ENCODE measurements at regions not wholly inside any gene's neighbourhood (a gene's known extent, or its start where the extent isn't known, plus 50 kb on each side); places are given as distances from the start of the nearest gene placed in this dataset.

DNA sequence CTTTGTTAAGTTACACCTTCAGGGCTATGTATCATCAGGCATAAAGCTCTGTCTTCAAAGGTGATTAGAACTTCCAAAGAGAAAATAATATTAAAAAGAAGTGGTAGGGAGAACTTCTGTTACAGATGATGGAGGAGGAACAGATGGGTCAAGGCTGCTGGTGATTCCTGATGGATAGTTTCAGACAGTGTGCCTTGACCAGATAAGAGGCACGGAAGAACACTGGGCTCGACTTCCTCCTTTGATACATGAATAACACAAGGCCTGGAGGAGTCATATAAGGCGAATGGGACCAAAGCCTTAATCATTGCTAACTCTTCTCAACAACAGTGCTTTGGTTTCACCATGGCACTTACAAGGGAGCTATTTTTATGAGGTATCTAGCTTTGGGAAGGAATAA is 128.1 kb upstream of the RXFP2 start:
- no peak for DNase-seq

DNA sequence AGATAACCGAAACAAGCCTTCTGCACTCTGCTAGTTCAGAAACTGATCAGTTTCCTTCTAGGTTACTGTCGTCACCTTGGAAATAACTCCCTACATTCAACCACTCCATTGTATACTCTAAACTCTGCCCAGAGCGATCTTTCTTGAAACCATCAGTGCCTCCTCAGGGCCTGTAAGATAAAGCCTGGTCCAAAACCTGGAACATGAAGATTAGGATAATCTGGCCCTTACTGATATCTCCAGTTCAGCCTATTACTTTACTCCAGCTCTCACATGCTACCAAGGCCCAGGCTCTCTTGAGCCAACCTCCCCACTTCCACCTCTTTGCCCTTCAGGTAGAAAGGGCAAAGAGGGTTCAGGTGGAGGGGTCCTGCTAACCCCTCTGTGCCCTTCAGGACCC is 125.3 kb upstream of the RXFP2 start:
- no peak for DNase-seq

DNA sequence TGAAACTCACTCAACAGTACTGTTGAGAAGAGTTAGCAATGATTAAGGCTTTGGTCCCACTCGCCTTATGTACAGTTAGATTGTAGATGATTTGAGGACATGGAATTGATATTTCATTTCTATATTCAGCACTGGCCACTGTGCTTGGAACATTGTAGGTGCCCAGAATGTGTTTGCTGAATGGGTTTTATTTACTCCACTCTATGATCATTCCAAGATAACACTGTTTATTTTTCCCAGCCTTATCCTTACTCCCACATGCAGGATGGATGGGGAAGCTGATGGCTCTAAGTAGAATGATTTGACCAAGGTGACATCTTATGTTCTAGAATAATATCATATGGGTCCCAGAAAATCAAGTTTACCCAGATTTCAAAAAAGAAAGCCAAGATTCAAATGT is 124.6 kb upstream of the RXFP2 start:
- no peak for DNase-seq

DNA sequence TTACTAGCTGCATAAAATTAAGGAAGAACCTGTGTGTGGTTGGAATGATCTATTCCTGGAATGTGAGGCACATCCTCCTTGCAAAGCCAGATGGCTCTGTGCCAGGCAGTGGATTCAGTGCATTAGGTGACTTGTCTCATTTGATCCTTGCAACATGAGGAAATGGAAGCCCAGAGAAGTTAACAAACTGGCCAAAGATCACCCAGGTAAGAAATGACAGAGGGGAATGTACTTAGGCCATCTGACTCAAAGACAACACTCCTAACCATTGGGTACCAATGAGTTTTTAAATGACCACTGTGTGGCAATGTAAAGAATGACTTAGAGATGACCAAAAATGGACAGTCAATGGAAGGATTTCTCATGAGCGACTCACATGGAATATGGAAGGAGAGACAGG is 114.2 kb upstream of the RXFP2 start:
- no peak for DNase-seq

DNA sequence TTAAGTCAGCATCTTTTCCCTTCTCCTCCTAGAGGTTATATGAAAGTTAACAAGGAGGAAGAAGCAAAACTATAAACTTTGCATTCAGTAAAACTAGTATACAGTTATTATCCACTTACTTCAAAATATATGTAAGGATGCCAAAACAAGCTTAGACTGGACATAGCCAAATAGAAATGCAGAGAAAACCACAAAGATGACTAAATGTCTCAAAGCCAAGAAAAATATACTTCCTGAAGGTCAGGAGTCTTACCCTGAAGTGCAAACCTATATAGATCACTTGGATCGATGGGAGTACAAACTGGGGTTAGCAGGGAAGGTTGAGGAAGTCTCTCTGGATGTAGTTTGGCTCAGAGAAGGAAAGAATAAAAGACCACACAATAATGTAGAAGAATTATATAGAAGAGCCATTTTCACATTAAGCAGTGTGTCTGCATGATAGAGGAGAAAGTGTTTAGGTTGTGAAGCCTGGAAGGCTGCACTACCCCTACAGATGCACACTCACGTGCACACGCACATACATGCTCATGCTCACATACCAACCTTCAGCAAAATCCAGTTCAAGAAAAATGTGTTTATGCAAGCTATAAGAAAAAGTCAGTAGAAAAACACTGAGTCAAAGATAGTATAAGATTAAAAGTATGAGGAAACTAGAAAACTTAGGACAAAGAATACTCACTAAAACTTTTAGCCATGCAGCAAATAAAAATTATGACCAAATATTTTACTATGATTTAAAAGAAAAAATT is 112.1 kb upstream of the RXFP2 start:
- DNase-seq = no peak

DNA sequence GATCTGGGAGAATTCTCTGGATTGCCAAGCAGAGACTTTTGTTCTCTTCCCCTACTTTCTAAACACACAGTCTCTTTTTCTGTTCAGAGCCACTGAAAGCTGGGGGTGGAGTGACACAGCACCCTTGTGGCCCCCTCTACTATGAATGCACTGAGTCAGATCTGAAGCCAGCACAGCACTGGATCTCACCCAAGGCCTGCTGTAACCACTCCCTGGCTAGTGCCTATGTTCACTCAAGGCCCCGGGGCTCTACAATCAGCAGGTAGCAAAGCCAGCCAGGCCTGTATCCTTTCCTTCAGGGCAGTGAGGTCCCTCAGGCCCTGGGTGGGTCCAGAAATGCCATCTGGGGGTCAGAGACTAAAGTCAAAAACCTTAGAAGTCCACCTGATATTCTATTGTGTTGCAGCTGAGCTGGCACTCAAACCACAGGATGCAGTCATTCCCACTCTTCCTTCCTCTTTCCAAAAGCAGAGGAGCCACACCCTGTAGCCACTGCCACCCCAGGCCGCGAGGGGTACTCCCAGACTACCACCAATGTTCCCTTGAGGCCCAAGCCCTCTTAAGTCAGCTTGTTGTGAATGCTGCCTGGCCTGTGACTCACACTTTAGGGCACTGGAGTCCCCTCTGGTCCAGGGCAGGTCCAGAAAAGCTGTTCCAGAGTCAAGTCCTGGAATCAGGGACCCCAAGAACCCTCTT is 110.1 kb upstream of the RXFP2 start:
- DNase-seq = no peak

DNA sequence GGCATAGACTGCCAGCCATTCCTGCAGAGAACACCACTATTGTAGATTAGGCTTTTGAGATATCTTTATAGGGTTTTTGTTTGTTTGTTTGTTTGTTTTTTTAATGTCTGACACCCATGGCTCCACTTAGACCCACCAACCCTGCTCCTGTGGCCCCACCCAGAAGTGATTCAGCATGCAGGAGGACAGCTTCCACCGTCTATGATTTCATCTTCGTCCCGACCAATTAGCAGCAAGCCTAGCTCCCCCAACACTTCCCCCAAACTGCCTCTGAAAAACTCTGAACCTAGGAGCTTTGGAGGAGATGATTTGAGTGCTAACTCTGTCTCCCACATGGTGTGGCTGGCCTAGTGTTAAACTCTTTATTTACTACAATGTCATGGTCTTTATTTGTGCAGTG is 108.3 kb upstream of the RXFP2 start:
- DNase-seq = no peak

DNA sequence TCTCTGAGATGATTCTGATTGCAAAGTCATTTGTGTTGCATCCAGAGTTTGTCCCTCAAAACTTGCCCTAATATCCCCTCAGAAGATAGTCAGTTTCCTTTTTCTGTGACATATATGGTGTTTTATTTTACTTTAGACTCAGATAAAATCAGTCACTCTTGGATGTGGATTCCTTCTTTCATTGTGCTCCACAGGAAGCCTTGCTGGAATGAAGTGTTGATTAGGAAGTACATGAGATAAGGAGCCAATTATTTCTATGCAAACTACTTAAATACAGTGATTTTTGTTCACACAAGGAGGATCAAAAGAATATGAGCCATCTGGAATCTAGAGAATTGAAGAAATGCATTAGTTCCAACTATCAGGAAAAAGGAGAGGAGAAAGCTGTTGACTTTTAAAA is 107.6 kb upstream of the RXFP2 start:
- no peak for DNase-seq

DNA sequence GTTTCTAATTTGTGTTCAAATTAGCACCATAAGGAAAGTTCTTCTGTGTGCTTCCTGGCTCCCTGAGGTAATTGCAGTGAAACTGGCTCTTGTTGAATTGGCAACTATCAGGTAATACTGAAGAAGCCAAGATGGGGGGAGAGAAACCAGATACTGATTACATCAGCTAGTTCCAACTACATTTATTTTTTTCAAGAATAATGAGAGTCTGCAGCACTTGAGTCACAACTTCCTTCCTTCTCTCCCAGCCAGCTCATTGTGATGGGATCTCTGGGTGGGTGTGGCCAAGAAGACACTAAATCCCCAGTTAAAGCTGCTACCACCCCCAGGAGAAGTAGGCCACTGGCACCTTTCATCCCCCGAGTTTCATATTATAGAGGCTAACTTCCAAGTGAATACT is 100.7 kb upstream of the RXFP2 start:
- no peak for DNase-seq

DNA sequence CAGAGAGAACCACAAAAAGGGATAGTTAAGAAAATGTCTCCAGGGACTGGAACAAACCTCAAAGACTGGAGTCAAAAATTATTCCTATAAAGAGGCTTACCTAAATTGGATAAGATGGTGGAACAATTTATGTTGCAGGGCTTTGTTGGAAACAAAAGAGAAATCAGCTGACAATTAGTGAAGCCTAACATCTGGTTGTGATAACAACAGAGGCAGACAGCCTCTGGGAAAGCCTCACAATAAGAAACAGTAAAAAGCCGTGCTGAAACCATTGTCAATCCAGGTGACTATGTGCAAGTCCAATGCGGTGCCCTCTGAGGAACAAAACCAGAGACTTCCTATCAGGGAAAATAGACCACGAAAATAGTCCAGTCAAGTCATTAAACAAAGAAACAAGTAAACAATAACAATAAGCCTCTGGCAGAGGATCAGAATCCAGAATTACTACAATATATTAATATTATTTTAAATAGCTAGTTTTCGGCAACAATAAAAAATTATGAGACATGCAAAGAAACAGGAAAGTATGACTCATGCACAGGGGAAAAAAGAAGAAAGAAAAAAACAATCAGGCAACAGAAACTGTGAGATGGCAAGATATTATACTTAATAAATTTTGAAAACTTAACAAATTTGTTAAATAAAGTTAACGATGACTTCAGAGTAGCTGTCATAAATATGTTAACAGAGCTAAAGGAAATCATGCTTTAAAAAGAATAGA is 99.7 kb upstream of the RXFP2 start:
- DNase-seq = no peak

DNA sequence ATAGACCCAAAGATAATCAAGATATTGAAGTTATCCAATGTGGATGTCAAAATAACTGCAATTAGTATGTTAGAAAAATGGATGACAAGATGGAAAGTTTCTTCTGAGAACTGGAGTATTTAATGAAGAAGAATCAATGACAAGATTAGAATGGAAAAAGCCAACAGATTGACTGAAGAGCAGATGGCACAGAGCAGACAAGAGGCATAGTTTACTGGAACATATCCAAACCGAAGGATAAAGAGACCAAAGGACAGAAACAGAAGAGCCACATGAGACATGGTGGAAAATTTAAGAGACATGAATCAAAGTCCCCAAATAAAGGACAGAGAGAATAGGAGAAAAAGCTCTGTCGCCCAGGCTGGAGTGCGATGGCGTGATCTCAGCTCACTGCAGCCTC is 89.6 kb upstream of the RXFP2 start:
- no peak for DNase-seq

DNA sequence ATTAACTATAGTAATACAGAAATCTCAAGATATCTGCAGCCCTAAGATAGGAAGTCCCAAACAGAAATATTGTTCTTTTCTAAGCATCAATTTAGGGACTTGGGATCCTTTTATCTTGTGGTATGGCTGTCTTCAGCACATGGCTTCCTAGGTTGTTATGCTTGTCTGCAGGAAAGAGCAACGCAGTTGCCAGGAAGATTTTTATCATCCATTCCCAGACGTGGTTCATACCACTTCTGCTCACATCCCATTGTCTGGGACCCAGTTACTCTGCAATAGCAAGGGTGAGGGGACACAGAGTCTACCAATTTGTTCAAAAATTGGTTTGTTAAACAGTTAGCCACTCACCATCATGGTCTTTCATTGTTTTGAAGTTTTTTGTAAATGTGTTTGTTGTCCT is 85.6 kb upstream of the RXFP2 start:
- no peak for DNase-seq

DNA sequence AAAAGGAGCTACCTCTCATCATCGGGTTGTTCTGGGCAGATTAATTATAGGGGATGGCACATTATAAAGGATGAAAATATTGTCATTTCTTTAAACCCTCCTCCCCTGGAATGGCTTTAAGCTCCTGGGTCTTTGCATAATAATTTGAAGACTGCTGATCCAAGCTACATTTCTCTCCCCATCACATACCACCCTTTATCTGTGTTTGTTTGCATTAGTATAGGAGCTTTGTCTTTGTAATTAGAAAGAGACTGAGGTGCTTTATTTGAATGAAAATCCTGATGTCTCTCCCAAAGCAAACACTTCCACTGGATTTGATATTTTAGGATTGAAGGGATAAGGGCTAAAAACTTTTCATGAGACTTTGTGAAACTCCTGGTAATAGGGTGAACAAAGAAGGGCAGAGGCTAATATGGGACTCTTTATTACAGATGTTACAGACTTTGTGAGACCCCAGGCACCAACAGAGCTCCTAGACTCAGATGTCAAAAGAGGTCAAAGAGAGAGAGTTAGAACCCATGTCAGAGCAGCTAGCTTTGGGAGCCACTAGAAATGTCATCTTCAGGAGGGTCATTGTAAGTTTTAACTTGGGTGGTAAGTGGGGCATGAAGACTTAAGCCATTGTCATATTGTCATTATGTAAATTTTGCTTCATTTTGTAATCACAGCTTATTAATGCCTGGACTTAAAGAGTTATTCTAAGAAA is 75.3 kb upstream of the RXFP2 start:
- DNase-seq = no peak

DNA sequence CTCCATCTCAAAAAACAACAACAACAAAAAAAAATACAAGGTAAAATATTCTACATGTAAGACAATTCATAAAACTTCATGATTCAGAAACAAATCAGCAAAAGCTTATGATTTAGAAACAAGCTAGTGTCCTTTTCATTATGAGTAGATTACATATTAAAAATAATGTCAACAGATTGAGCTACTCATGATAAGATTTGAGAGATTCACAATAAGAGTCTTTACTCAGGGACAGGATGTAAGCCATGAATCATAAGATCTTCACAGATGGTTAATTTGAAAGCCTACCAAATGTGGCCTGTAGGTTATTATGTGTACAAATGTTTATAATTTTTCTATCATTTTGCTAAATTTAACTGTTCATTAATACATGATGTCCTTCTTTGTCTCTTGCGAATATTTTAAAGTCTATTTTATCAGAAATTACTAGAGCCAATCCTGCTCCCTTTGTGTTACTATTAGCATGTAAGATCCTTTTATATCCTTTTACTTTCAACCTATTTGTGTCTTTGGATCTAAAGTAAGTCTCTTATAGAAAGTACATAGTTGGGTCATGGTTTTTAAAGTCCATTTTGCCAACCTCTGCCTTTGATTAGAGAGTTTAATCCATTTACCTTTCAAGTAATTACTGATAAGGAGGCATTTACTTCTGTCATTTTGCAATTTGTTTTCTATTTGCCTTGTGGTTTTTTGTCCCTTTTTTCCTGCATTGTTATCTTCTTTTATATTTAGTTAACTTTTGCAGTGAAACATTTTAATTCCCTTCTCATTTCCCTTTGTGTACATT is 68.3 kb upstream of the RXFP2 start:
- no peak for DNase-seq

DNA sequence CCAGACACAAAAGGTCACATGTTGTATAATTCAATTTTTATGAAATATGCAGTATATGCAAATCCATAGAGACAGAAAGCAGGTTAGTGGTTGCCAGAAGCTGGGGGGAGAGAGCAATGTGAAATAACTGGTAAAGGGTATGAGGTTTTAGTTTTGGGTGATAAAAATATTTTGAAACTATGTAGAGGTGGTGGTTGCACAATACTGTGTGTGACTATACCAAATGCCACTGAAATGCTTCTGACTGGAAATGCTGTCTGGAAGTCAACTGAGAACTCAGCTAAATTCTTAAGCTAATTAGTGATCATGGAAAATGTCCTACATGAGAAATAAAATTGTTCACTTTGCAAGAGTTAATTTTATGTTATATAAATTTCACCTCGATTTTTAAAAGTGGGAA is 65.3 kb upstream of the RXFP2 start:
- DNase-seq = no peak

DNA sequence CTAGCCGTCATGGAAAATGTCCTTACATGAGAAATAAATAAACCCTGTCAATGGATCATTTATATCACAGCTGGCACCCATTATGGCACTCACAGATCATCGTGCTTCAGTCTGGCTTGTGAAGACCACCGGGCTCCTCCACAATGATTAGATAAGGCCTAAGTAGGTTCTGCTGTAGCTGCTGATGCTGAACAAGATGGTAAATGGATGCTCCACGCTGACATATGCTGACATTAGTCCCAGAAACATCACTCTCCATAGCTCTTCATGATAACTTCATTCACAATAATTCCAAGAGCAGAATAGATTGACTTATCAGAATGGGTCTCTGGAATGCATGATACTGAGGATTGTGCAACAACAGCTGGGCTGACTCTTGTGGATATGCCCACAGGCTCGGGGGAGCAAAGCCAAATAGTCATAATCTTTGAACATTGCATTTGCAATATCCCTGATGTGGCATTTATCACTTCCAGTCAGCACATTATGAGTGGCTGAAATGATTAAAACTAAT is 63.8 kb upstream of the RXFP2 start:
- DNase-seq = no peak

DNA sequence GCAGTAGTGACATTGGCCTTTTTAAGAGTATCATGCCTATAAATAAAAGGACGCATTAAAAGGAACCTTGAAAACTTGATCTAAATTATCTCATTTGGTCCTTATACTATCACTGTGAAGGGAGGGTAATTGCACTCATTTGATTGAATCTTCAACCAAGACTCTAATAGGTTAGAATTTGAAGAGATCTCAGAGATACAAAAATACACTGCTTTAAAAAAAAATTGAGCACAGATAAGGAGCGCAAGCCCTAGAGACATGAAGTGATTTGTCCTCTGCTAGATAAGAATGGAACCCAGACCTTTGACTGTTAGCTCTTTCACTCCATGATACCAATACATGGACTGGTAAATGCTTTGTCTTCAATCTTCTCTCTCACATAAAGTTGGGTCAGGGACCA is 58.2 kb upstream of the RXFP2 start:
- DNase-seq = no peak

DNA sequence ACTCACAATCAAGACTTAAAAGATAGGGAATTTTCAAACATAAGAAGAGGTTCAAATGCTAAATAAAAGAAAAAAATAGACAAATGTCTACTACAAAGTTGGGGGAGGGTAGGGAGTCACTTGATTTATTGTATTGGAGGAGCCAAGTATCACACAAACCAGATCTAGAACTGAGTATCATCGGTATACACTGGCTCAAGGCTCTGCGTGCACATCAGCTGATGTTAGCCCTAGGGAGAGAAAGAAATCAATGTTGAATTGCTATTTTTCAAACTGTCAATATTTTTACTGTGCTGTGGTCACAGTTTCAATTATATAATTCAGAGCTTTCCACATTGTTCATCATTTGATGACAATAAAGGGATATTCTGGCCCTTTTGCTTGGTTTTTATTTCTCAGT is 54.9 kb upstream of the RXFP2 start:
- no peak for DNase-seq

DNA sequence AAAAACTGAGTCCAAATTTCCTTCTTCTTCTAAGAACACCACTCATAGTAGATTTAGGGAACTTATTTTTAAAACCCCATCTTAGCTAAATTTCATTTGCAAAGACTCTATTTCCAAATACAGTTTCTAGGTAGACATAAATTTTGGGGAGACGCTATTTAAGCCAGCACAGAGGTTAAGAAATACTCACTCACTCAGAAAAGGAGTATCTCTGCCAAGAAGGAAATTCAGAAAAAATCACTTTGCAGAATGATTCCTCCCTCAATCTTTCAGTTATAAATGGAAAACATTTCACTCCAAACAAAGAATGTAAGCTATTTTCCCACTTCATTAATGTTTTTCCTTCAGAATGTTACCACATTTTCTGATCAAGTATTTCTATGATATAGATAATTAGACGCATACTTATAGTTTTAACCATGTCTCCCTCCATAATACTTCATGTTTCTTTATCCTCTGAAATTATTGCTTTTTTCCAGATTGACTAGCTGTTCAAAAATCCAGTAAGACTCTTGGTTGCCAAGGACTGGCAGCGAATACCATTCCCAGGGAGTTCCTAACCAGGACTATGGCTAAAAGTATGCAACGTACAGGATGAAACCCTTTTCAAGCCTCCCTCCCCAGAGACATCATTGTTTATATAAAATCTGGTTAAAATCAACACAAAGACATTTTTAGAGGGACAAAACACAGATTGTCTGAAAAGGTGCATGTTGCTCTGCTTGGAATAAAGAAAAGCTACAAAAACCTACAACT is 52.5 kb upstream of the RXFP2 start:
- DNase-seq = no peak

Data from NCI-H1092 (cell line).